8988T (cell line): ENCODE measurements at regions not wholly inside any gene's neighbourhood (a gene's known extent, or its start where the extent isn't known, plus 50 kb on each side); places are given as distances from the start of the nearest gene placed in this dataset.

Experiments used
- DNase-seq: peaks from one replicate; pipeline ENCODE4 v3.0.0; 2011

DNA sequence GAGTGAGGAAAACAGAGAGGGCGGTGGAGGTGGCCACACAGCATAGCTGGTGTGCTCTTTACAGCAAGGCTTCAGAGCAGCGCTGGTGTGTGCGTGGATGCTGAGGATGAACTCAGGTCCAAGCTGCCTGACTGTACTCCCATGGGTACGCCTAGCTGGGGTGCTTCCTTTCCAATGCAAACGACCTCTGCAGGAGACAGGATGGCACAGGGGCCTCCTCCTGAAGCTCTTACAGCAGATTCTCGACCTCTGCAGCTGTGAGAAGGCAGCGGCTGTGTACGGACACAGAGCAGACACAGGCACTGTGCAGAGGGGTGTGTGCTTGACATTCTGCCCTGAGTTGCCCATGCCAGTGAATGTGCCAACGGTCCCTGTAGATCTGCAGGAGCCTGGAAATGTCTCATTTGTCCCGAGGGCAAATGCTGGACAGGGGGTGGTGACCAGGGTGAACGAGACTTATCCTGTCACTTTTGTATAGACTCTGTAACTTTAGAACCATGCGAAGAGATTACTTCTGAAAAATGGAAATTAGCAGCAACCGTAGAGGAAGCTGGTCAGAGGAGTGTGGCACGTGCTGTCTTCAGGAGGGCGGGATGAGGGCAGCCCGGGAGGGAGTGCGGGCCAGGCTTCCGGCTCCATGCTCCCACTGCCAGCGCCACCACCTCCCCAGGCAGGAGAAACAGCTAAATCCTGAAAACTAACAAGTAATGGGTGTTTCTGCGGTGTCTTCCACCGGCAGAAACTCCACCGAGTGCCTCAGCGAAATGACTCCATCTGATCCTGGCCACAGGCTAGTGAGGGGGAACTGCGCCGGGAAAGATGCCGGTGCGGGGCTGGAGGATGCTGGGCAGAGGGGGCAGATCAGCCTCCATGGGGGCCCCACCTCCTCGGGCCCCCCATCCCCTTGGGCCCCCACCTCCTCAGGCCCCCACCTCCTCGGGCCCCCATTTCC, 120.9 kb upstream of the RPS6KA2 start:
- DNase-seq = no peak

DNA sequence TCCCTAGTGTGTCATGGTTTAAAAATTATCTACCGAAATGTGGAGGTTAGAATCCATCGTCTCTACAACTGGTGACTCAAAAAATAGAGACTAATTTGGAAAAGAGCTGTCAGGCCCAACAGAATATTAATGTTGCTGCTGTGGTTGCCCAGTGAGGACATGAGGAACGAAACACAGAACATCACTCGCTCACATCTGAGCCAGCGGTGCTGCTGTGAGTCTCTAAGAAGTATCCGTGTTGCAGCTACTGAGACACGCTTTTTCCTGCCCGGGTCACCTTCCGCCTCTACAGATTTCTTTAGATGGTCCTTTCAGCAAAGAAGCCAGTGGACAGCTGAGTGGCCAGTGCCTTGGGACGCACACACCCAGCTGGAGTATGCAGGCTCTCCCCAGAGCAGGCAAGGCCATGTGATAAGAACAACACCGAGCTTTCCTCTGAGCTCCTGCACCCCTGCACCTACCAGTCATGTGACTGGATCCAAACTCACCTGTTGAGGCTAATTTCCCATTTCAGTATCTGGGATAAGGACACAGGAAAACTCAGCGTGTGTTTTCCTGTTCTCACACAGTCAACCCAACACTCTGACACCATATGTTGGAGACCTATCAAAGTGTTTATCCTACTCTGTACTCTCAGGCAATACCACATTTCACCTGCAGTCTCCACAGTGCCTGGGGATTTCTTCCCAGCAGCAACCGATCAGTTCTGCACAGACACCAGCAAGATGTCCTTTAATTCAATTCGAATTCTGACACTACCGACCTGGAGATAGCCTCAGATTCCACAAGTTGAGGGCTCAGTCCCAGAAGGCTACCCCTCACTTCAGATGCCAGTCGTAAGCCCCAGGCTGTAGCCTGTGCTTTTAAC, 119.0 kb upstream of the RPS6KA2 start:
- DNase-seq = no peak

DNA sequence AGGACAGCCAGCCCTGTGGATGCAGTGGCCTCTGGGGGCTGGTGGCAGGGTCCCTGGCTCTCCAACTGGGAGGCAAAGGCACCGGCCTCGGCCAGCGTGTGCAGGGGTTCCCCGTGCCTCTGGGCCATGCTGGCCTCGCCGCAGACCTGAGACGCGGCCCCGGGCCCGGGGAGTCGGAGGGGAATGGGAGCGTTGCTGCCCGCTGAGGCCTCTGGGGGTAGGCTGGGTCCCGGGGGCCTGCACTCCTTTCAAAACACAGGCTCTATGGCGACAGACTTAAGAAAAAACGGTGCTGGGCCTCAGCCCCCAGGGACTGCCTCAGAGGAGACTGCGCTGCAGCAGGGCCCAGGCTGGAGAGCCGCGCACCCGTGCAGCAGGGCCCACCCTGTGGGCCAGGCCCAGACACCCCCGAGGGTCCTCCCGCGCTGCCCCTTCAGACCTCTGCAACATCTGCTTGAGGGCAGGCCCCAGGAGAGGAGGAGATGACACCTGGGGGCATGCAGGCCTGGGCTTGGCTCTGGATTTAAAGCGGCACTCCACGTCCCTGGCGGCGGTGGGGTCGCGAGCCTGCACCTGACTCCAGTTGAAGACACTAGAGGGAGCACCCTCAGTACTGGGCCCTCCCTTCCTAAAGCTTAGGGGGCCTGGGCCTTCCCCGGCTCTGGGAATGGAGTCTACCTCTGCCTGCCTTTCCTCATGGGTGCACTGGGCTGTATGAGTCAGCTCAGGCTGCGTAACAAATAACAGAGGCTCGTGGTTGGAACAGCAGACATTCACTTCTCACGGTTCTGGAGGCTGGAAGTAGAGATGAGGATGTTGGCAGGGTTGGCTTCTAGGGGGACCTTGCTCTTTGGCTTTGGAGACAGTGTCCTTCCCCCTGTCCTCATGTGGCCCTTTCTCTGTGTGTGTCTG, 117.4 kb upstream of the RPS6KA2 start:
- DNase-seq = no peak

DNA sequence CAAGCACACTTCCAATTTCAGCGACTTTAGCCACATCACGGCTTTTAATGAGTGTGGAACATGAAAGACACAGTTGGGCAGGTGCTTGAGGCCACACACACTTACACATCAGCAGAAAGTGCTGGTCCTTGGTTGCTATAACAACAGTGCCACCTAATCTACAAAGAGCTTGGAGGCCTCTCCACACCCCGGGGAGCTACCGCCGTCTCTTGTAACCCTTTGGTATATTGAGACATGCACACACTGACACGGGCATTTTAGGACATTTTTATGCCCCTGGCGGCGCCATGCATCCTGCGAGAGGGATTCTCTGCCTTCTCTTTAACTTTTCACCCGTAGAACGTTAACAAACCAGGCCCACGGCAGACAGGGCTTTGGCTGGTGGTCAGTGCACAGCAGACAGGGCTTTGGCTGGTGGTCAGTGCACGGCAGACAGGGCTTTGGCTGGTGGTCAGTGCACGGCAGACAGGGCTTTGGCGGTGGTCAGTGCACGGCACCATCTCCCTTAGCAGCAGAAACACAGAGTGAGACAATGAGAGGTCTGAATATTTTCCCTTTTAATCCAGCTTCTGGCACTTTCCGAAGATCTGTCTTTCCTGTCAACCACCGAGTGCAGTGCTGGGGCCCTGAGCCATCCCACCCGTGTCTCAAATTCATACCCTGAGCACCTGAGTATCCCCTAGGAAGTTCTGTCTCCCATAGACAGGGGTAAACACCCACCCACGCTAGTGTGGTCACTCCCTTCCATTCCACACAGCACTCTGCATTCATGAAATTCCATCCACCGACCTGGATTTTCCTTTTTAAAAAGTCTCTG, 116.6 kb upstream of the RPS6KA2 start:
- no peak for DNase-seq

DNA sequence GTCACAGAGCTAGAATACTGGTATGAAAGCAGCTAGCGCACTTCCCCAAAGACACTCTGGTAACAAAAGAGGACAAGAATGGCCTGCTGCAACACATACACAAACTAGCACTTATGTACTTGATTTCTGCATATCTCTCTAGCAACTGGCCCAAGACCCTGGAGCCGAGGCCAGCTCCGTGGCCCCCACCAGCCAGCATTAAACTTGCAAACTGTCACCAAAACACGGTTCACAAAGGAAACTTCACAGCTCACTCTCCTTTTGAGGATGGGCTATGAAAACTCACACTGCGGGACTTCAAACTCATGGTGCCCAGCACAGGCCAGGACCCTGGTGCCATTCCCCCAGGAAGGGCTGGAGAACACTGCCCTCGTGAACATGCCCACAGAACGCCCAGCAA, 115.9 kb upstream of the RPS6KA2 start:
- no peak for DNase-seq

DNA sequence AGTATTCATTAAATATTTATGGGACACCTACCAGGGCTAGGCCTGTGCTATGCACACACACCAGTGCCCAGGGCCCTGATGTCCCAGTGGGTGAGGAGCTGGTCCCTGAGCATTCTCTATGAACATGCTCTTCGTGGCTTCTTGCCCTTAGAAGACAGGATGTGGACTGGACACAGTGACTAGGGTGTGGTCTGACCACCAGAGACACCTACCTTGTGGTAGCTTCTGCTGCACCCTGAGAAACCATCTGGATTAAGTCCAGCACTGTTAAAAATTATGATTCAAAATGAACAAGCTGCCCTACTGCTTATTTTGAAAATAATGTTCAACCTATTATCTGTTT, 112.9 kb upstream of the RPS6KA2 start:
- no peak for DNase-seq

DNA sequence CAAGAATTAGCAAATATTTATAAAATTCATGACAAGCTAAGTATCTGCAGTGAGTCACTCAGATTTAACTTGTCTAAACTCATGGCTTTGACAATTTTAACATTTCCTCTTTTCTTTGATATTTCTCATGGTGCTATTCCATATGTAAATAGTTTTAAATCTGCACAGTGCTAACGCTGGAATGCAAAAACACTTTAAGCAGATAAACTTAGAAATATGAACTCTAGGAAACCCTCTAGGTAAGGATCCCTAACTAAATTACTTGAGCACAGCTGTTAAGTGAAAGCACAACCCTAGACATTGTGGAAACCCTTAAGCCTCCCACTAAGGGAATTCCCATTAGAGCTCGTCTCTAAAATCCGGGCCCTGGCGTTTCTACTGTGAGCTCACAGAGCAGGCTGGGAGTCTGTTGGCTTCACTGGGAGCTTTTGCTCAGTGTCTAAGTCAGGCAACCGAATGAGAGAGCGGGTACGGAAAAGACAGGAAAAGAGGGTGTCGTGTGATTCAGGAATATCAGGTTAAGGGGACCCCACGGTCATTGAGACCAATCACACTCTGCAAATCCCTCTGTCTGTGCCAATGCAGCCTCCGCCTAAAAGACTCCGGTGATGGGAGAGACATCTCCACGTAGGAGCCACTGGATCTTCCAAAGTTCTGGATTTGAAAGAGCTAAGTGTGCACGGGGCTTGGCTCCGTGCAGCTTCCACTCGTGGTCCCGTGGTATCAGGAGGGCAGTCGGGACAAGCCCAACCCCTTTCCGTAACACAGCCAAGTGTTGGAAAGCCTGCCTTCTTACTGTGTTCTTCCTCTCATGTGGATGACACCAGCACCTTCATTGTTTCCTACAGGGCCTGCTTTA, 112.3 kb upstream of the RPS6KA2 start:
- no peak for DNase-seq

DNA sequence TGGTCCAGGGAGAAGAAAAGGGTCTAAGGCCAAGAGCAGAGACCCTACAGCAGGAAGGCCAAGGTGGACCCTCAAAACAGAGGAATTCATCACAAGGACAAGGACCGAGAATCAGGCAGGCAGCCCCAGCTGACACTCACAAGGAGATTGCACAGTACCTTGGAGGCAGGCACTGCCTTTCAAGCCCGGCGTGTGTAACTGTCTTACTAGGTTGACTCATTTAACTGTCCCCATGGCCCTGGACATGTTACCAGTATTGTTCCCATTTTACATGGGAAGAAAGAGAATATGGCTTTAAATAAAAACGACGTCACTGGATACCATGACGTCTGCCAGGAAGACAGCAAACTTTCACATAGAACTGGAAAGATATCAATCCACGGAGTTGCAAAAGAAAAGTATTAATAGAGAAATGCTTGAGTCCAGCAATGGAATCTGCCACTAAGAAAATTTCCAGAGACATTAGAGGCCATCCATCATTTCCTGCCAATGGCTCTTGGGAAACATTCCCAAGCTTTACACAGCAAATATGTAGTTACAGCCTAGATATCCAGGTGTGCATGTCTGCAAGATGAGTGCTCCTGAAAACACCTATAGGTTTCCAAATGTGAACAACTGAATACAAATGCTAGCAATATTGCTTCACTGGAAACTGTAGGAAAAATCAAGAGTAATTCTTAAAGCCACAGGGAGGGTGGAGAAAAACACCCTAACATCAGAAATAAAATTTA, 111.5 kb upstream of the RPS6KA2 start:
- no peak for DNase-seq

DNA sequence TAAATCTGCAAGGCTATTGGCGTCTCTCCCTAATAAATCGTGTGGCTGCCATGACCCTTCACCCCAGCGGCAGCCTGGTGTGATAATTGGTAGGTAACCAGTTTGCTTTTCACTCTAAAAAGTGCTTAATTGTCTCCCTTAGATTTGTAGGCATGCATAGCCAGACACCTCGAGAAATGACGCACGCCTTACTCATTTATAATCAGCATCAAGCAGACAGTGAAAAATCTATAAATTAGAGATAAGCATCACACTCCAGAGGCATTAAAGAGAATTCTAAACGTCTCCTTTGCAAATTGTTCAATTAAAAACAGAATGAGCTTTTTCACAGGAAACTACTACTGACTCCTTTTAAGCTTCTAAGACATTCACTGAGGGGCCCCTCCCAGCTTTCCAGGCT, 110.2 kb upstream of the RPS6KA2 start:
- DNase-seq = no peak

DNA sequence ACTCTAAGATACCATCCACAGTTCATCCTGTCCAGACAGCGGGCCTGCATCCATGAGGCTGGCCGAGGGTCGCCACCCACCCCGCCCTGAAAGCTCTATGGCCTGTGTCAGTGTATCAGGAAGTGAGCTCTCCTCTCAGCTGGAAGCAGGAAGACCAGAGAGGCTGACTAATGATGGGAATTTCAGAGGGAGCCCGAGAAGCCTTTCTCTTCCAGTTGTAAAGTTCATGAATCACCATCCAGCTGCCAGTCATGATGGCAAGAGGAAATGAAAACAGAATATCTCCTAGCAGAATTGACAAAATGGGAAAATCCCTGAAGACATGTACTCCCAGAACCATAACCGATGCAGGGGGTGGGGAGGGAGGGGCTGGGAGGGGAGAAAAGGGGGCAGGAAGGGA, 109.6 kb upstream of the RPS6KA2 start:
- DNase-seq = peak; percentile 81

DNA sequence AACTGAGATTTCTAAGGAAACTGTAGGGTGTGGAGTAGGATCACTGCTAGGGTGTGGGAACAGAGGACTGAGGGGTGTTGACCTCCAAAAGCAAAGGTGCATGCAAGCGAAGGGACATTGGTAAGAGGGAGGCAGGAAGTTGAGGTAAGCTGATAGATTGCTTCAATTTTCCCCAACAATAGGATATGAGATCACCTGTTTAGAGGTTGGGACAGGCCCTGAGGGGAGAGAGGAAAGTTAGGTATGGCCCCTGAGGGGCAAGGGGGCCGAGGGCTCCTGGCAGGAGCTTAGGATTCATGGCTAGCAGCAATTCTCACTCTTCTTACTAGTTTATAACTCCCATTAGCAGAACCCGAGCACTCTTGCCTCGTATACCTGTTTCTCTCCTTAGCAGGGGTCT, 106.8 kb upstream of the RPS6KA2 start:
- DNase-seq = no peak

DNA sequence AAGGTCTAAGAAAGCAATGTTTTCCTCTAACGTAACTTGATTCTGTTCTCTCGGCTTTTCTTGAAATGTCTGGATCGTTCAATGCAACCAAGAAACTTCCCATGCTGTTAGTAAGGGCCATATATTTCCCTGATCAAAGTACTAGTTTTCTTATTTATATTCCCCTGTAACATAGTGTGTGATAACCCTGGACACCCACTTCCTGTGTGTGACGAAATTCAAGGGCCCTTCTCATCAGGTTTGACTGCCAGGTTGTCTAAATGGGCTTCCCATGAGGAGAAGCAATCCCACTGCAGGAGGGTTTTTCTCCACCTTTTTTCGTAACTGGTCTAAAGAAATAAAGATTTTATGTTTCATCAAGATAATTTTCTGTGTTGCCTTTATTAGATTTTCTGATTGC, 102.6 kb upstream of the RPS6KA2 start:
- DNase-seq = no peak

DNA sequence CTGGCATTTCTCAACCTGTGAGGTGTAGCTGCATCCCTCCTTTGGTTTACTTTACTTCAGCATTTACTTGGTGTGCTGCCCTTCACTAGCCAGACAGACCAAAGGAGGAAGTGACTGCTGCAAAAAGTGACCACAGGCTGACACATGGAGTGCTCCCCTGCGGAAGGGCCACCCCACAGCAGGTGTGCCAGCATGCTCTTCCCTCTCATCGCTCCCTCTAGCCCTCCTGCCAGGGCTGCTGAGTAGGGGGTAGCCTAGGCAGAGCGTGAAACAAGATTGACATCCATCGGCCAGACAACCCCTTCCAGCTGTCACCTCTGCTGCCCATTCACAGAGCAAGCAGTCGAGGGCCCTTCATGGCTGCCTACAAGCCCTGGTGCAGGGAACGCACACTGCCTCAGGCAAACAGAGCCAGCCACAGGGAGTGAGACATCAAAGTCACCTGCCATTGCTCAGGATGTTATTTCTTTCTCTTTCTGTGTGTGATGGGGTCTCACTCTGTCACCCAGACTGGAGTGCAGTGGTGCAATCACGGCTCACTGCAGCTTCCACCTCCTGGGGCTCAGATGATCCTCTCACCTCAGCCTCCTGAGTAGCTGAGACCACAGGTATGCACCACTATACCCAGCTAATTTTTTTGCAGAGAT, 102.0 kb upstream of the RPS6KA2 start:
- DNase-seq = no peak

DNA sequence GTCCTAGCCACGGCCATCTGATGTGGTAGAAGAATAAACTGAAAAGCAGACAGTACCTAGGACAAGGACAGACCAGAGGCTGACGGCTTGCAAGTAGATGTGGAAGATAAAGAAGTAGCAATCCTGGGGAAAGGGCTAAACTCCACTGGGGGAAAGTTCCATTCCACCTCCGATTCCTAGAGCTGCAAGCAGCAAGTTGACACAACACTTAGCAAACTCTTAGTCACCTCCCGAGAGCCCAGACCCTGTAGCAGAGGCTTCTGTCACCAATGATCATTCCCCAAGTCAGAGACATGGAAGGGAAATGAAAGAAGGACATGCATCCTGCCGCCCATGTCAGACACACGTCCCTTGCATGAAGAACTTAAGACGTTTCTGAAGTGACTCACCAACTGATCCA, 99.2 kb upstream of the RPS6KA2 start:
- DNase-seq = no peak

DNA sequence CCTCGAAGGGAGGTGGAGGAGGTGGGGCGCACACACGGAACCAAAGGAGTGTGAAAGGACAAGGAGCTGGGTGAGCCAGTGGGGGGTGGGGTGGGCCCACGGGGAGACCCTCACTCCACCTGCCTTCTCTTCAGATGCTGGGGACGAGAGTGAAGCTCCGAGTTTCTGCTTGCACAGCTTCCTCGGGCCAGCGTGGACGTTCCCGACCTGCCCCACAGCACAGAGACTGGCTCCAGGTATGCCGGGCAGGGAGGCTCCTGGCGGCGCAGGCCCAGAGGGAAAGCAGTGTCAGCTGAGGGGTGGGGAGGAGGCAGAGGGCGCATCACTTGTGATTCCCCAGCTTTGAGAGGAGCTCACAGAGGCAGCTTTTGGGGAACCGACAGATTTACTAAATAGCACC, 98.5 kb upstream of the RPS6KA2 start:
- no peak for DNase-seq

DNA sequence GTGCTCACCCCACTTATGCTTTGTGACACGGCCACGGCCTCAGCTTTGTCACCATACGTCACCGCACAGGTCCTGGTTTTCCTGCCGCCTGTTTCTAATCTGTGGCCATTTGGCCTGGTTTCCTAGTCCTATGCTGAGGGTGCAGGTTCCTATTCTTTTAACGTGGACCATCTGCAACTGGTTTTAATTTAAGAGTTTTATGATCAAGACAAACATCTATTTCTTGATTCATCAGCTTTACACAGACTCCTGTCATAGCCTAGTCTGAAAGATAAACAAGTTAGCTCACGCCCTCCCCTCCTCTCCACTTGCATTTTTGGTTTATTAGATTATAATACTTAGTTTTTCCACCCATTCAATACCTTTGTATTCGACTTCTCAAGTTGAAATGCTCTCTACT, 97.5 kb upstream of the RPS6KA2 start:
- DNase-seq = no peak

DNA sequence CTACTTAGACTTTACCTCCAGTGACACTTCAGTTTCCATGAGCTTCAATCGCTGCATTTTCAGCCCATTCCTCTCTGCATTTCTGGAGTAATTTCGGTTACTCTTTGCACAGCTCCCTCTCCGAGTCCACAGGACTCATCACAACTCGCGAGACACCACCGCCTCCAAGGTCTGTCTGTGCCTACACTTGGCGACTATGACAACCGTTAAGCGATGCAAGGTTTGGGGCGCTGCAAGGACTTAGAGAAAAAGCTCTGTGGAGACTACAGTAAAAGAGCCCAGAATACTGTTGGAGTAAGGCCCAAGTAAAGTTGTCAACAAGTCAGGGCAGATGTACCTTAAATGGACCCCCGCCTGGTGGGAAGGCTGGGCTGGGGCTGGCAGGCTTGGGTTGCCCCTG, 95.7 kb upstream of the RPS6KA2 start:
- DNase-seq = no peak

DNA sequence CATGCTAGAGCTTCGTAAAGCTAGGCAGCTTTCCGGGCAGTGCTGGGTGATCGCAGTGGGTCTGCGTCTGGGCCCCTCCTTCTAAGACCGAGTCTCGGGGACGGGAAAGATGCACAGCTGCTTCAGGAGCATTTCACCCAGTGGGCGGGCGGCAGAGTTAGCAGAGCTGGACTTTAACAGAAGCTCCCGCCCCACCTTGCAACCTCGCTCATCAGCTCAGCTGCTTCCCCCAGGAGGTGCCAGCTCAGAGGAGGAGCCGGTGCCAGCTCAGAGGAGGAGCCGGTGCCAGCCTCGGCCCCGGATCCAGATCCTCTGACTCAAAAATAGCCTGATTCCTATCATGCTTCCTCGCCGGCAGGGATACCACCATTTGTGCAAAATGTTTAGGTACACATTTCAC, 94.5 kb upstream of the RPS6KA2 start:
- no peak for DNase-seq

DNA sequence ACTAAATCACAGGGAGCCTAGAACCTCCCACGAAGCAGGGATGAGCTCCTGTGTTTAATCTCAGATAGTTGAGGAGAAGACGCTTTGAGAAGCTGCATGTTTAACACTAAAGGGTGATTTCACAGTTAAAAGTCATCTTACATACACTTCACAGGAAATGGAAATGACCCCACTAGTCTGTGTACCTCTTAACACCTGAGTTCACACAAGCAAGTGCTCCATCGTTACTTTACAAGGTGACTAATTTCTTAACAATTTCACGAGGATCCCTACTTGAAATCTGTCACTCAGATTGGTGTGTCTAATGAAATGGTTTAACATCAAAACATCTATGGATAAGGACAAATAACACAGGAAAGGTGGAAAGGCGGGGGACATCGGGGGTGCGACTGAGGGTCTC, 93.8 kb upstream of the RPS6KA2 start:
- DNase-seq = no peak

DNA sequence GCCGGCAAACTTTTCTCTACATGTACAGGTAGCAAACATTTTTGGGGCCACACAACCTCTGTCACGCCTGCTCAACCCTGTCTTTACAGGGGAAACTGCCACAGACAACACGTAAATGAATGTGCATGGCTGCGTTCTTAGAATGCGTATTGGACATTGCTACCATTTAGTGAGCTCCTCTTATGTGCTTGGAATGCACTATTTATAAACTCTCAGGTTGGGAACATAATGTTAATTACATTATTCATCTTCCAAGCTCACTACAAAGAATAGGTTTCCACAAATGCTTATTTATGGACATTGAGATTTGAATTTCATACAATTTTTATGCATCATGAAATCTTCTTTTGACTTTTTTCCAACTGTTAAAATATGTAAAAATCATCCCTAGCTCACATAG, 92.0 kb upstream of the RPS6KA2 start:
- no peak for DNase-seq
